ENCODE measurements at regions not wholly inside any gene's neighbourhood (a gene's known extent, or its start where the extent isn't known, plus 50 kb on each side); places are given as distances from the start of the nearest gene placed in this dataset.

DNA sequence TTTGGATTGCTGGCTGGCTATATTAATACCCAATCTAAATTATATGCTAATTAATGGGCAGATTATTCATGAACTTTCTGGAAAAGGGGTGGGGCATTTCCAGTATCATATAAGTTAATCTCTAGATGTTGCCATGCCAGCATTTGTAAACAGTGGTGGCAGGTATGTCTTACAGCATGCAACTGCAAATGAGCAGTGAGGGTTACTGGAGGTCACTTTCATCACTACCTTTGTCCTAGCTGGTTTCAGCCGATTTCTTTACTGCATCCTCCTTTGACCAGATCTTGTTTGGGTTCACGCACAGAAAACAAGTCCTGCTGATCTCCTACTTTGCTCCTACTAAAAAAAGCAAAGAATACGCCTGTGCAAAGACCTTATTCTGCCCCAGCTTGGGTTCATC lies 89.1 kb upstream of the USP47 start:
- peaks cover 14 to 54% of the 10 kb centered on the region in 2 donors for H3K27me3 Mint-ChIP-seq (ENCODE audit: low read depth in 2 of 2)
- ATAC-seq, result no peak
- H3K9me3 Mint-ChIP-seq, result no peaks in the 10 kb centered on the region
- Histone ChIP-seq H3K27me3 (ENCODE audit: control insufficient read depth, insufficient read depth, low read length) (no peaks in the 10 kb centered on the region), H3K4me3 (ENCODE audit: low read length) (no peak overlapping the region), H3K36me3 (ENCODE audit: control insufficient read depth, insufficient read depth, low read length) (no peaks in the 10 kb centered on the region), H3K4me1 (ENCODE audit: control insufficient read depth, insufficient read depth, low read length) (no peaks in the 10 kb centered on the region), H3K9me3 (ENCODE audit: control insufficient read depth, insufficient read depth, low read length) (no peaks in the 10 kb centered on the region), H3K27ac (ENCODE audit: low read length) (no peak overlapping the region)
- H3K27ac Mint-ChIP-seq, result no peak overlapping the region
- TF ChIP-seq CTCF (IDR thresholded peaks at IDR 0.05), result no peak
- WGBS (ENCODE audit: insufficient coverage), result 90% methylated on average over 3 of the region's 3 CpGs
- DNase-seq, result no peak
- H3K4me1 Mint-ChIP-seq, result no peaks in the 10 kb centered on the region
- intact Hi-C loops (cut with micrococcal nuclease), result no loop called here
- no peaks in the 10 kb centered on the region for H3K36me3 Mint-ChIP-seq
- H3K4me3 Mint-ChIP-seq, result no peak overlapping the region

GRCh38 chr11:11750017-11750878 lies 91.5 kb upstream of the USP47 start:
- Mint-ChIP-seq H3K4me3 (no peak overlapping the region), H3K27me3 (ENCODE audit: low read depth in 2 of 2) (peaks cover 20 to 48% of the 10 kb centered on the region in 2 donors), H3K9me3 (no peaks in the 10 kb centered on the region), H3K4me1 (no peaks in the 10 kb centered on the region), H3K27ac (no peak overlapping the region), H3K36me3 (no peaks in the 10 kb centered on the region)
- H3K4me3 ChIP-seq (ENCODE audit: low read length), result no peak overlapping the region
- DNase-seq, result no peak
- H3K27ac ChIP-seq (ENCODE audit: low read length), result no peak overlapping the region
- no peaks in the 10 kb centered on the region for H3K9me3 ChIP-seq (ENCODE audit: control insufficient read depth, insufficient read depth, low read length)
- WGBS (ENCODE audit: insufficient coverage), result 88% methylated on average over 1 of the region's 2 CpGs
- no peaks in the 10 kb centered on the region for H3K36me3 ChIP-seq (ENCODE audit: control insufficient read depth, insufficient read depth, low read length)
- no peak for ATAC-seq
- no peaks in the 10 kb centered on the region for H3K4me1 ChIP-seq (ENCODE audit: control insufficient read depth, insufficient read depth, low read length)
- no peaks in the 10 kb centered on the region for H3K27me3 ChIP-seq (ENCODE audit: control insufficient read depth, insufficient read depth, low read length)
- no peak for TF ChIP-seq CTCF (IDR thresholded peaks at IDR 0.05)
- intact Hi-C loops (cut with micrococcal nuclease), result no loop called here

DNA sequence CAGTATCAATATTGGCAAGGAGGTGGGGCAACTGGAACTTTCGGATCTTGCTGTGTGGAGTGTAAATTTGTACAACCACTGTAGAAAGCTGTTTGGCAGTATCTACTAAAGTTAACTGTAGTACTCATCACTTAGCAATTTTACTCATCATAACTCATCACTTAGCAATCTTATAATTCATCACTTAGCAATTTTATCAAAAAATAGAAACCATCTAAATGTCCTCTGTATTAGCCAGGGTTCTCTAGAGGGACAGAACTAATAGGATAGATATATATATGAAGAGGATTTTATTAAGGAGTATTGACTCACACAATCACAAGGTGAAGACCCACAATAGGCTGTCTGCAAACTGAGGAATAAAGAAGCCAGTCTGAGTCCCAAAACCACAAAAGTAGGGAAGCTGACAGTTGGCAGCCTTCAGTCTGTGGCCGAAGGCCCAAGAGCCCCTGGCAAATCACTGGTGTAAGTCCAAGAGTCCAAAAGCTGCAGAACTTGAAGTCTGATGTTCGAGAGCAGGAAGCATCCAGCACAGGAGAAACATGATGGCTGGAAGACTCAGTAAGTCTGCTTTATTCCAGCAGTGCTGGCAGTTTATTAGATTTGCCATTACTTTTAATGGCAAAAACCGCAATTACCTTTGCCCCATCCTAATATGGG lies 92.9 kb upstream of the USP47 start:
- WGBS (ENCODE audit: insufficient coverage), result 83% methylated on average over 2 of the region's 4 CpGs
- DNase-seq (no peak), ATAC-seq (no peak)
- Histone ChIP-seq H3K4me3 (ENCODE audit: low read length) (no peak overlapping the region), H3K27me3 (ENCODE audit: control insufficient read depth, insufficient read depth, low read length) (no peaks in the 10 kb centered on the region), H3K9me3 (ENCODE audit: control insufficient read depth, insufficient read depth, low read length) (no peaks in the 10 kb centered on the region), H3K27ac (ENCODE audit: low read length) (no peak overlapping the region), H3K4me1 (ENCODE audit: control insufficient read depth, insufficient read depth, low read length) (no peaks in the 10 kb centered on the region), H3K36me3 (ENCODE audit: control insufficient read depth, insufficient read depth, low read length) (no peaks in the 10 kb centered on the region)
- H3K9me3 Mint-ChIP-seq, result no peaks in the 10 kb centered on the region
- peaks cover 24 to 38% of the 10 kb centered on the region in 2 donors for H3K27me3 Mint-ChIP-seq (ENCODE audit: low read depth in 2 of 2)
- intact Hi-C loops (cut with micrococcal nuclease), result no loop called here
- no peak overlapping the region for H3K4me3 Mint-ChIP-seq
- no peak overlapping the region for H3K27ac Mint-ChIP-seq
- no peaks in the 10 kb centered on the region for H3K4me1 Mint-ChIP-seq
- no peaks in the 10 kb centered on the region for H3K36me3 Mint-ChIP-seq
- TF ChIP-seq CTCF (IDR thresholded peaks at IDR 0.05), result no peak

Measured in natural killer cell (primary cell).